Trophoblast cell (in vitro differentiated cells and primary cell): ENCODE measurements at regions not wholly inside any gene's neighbourhood (a gene's known extent, or its start where the extent isn't known, plus 50 kb on each side); places are given as distances from the start of the nearest gene placed in this dataset.
"Not testable (repeated sequence)": the region's sequence is repeated elsewhere in the genome, so short reads cannot be mapped to it uniquely, and the experiment has no call there.

Experiments used
- DNase-seq, 2 donors: peaks; one replicate each; pipeline ENCODE4 v3.0.0-alpha.2; 2016
- H2AFZ ChIP-seq: 2 replicates; pipeline ENCODE4 v1.6.1; 2013; ENCODE audit warnings: low read length, moderate library complexity, mild to moderate bottlenecking; ENCODE audit not compliant: insufficient read depth, poor library complexity
- H2AK5ac ChIP-seq: 2 replicates; pipeline ENCODE4 v1.6.1; 2013; ENCODE audit warnings: mild to moderate bottlenecking, low read length
- H2BK120ac ChIP-seq: 2 replicates; pipeline ENCODE4 v1.6.1; 2013; ENCODE audit warnings: low read length, mild to moderate bottlenecking, moderate library complexity; ENCODE audit not compliant: insufficient read depth, poor library complexity
- H2BK12ac ChIP-seq: 2 replicates; pipeline ENCODE4 v1.6.1; 2013; ENCODE audit warnings: mild to moderate bottlenecking, low read length, moderate library complexity
- H2BK5ac ChIP-seq: 2 replicates; pipeline ENCODE4 v1.6.1; 2013; ENCODE audit warnings: low read length, low read depth, moderate library complexity, mild to moderate bottlenecking; ENCODE audit not compliant: poor library complexity
- H3K14ac ChIP-seq: 2 replicates; pipeline ENCODE4 v1.6.1; 2013; ENCODE audit warnings: mild to moderate bottlenecking, low read length
- H3K18ac ChIP-seq: 2 replicates; pipeline ENCODE4 v1.6.1; 2013; ENCODE audit warnings: mild to moderate bottlenecking, low read length
- H3K23ac ChIP-seq: 2 replicates; pipeline ENCODE4 v1.6.1; 2013; ENCODE audit warnings: low read length
- H3K27ac ChIP-seq: 2 replicates; pipeline ENCODE4 v1.5.1; 2013; ENCODE audit warnings: low read depth, mild to moderate bottlenecking, inconsistent platforms, low read length, moderate library complexity
- H3K27me3 ChIP-seq: 2 replicates; pipeline ENCODE4 v1.6.1; 2013; ENCODE audit warnings: inconsistent platforms, mild to moderate bottlenecking, low read length, moderate library complexity; ENCODE audit not compliant: insufficient read depth
- H3K36me3 ChIP-seq, 2 experiments: 1 replicate in 1 of 2; 2 replicates in 1 of 2; pipeline ENCODE4 v1.6.1; 2013; ENCODE audit warnings: low read length in 2 of 2, mild to moderate bottlenecking in 2 of 2, moderate library complexity in 1 of 2; ENCODE audit not compliant: insufficient read depth in 2 of 2, control insufficient read depth in 1 of 2
- H3K4ac ChIP-seq: 2 replicates; pipeline ENCODE4 v1.6.1; 2013; ENCODE audit warnings: low read depth, mild to moderate bottlenecking, low read length, moderate library complexity
- H3K4me1 ChIP-seq, 2 experiments: 1 replicate in 1 of 2; 2 replicates in 1 of 2; pipeline ENCODE4 v1.6.1; 2013; ENCODE audit warnings: low read length in 2 of 2, mild to moderate bottlenecking in 2 of 2, moderate library complexity in 1 of 2; ENCODE audit not compliant: insufficient read depth in 2 of 2, control insufficient read depth in 1 of 2
- H3K4me2 ChIP-seq: 2 replicates; pipeline ENCODE4 v1.6.1; 2013; ENCODE audit warnings: inconsistent platforms, mild to moderate bottlenecking, low read length, moderate library complexity
- H3K4me3 ChIP-seq: 2 replicates; pipeline ENCODE4 v1.5.1; 2013; ENCODE audit warnings: mild to moderate bottlenecking, low read depth, low read length, inconsistent platforms
- H3K79me1 ChIP-seq: one replicate; pipeline ENCODE4 v1.6.1; 2013; ENCODE audit warnings: low read length
- H3K79me2 ChIP-seq: 2 replicates; pipeline ENCODE4 v1.6.1; 2013; ENCODE audit warnings: low read length, mild to moderate bottlenecking; ENCODE audit not compliant: control insufficient read depth, insufficient read depth, poor library complexity
- H3K9ac ChIP-seq: 2 replicates; pipeline ENCODE4 v1.6.1; 2013; ENCODE audit warnings: mild to moderate bottlenecking, low read length
- H3K9me3 ChIP-seq: 2 replicates; pipeline ENCODE4 v1.6.1; 2013; ENCODE audit warnings: low read depth, mild to moderate bottlenecking, control low read depth, inconsistent platforms, low read length; ENCODE audit not compliant: insufficient read depth
- H4K12ac ChIP-seq: 2 replicates; pipeline ENCODE4 v1.6.1; 2013; ENCODE audit warnings: low read depth, mild to moderate bottlenecking, low read length, moderate library complexity
- H4K8ac ChIP-seq: 2 replicates; pipeline ENCODE4 v1.6.1; 2013; ENCODE audit warnings: low read depth, mild to moderate bottlenecking, low read length, moderate library complexity
- H4K91ac ChIP-seq: one replicate; pipeline ENCODE4 v1.6.1; 2013; ENCODE audit warnings: low read depth, mild to moderate bottlenecking, low read length, moderate library complexity
- WGBS: extraction: QIAGEN DNeasy Blood & Tissue Kit; methylation state at CpG from one replicate; pipeline ENCODE4 v1.1.7; 2013; ENCODE audit warnings: missing lambda C conversion rate; ENCODE audit not compliant: insufficient read length, insufficient coverage; ENCODE audit errors: extremely low coverage; 5-methylcytosine and 5-hydroxymethylcytosine counted together

- H3K27ac ChIP-seq = no peak overlapping the region
- H3K79me1 ChIP-seq = no peaks in the 10 kb centered on the region
- H4K12ac ChIP-seq = no peak overlapping the region
- no peak overlapping the region for H2BK12ac ChIP-seq
- no peaks in the 10 kb centered on the region for H3K27me3 ChIP-seq
- H2AK5ac ChIP-seq = no peak overlapping the region
- WGBS = no CpG with 5 or more reads among the region's 10 CpGs
- no peaks in the 10 kb centered on the region for H3K4me1 ChIP-seq
- no peak overlapping the region for H3K23ac ChIP-seq
- no peak overlapping the region for H2AFZ ChIP-seq
- no peaks in the 10 kb centered on the region for H3K9me3 ChIP-seq
- H3K4me3 ChIP-seq = no peak overlapping the region
- no peak for DNase-seq
- H3K4ac ChIP-seq = no peak overlapping the region
- H3K36me3 ChIP-seq = no peaks in the 10 kb centered on the region
- no peak overlapping the region for H3K9ac ChIP-seq
- H3K79me2 ChIP-seq = no peaks in the 10 kb centered on the region
- H2BK5ac ChIP-seq = no peak overlapping the region
- no peak overlapping the region for H3K4me2 ChIP-seq
- no peak overlapping the region for H3K14ac ChIP-seq
- no peak overlapping the region for H4K91ac ChIP-seq
- no peak overlapping the region for H2BK120ac ChIP-seq
- H3K18ac ChIP-seq = no peak overlapping the region
- H4K8ac ChIP-seq = no peak overlapping the region
Observed at GRCh38 chrX:964831-965416, 247.5 kb downstream of the CRLF2 start.

- Histone ChIP-seq H2BK5ac (no peak overlapping the region), H3K4me2 (no peak overlapping the region), H4K8ac (no peak overlapping the region), H2AFZ (no peak overlapping the region), H4K12ac (no peak overlapping the region), H3K23ac (no peak overlapping the region), H2BK12ac (no peak overlapping the region), H3K27me3 (no peaks in the 10 kb centered on the region), H3K4me3 (no peak overlapping the region), H4K91ac (no peak overlapping the region), H3K4me1 (no peaks in the 10 kb centered on the region), H2BK120ac (no peak overlapping the region), H3K4ac (no peak overlapping the region), H3K9ac (no peak overlapping the region), H3K14ac (no peak overlapping the region), H3K79me1 (no peaks in the 10 kb centered on the region), H3K27ac (no peak overlapping the region), H3K79me2 (no peaks in the 10 kb centered on the region), H2AK5ac (no peak overlapping the region), H3K36me3 (no peaks in the 10 kb centered on the region), H3K9me3 (peaks cover 3% of the 10 kb centered on the region), H3K18ac (no peak overlapping the region)
- no CpG with 5 or more reads among the region's 8 CpGs for WGBS
- DNase-seq = no peak
Observed at GRCh38 chrX:960821-961220, 251.6 kb downstream of the CRLF2 start.

GRCh38 chrX:959595-959994, 252.9 kb downstream of the CRLF2 start:
- Histone ChIP-seq H3K18ac (no peak overlapping the region), H3K9me3 (peaks cover 6% of the 10 kb centered on the region), H2BK5ac (no peak overlapping the region), H3K4me3 (no peak overlapping the region), H3K27ac (no peak overlapping the region), H2BK12ac (no peak overlapping the region), H3K36me3 (no peaks in the 10 kb centered on the region), H3K79me1 (no peaks in the 10 kb centered on the region), H3K9ac (no peak overlapping the region), H4K12ac (no peak overlapping the region), H4K8ac (no peak overlapping the region), H2BK120ac (no peak overlapping the region), H3K14ac (no peak overlapping the region), H3K79me2 (no peaks in the 10 kb centered on the region), H3K4me1 (no peaks in the 10 kb centered on the region), H4K91ac (no peak overlapping the region), H2AFZ (no peak overlapping the region), H2AK5ac (no peak overlapping the region), H3K4me2 (no peak overlapping the region), H3K4ac (no peak overlapping the region), H3K23ac (no peak overlapping the region), H3K27me3 (no peaks in the 10 kb centered on the region)
- DNase-seq = no peak
- no CpG with 5 or more reads among the region's 10 CpGs for WGBS

DNA sequence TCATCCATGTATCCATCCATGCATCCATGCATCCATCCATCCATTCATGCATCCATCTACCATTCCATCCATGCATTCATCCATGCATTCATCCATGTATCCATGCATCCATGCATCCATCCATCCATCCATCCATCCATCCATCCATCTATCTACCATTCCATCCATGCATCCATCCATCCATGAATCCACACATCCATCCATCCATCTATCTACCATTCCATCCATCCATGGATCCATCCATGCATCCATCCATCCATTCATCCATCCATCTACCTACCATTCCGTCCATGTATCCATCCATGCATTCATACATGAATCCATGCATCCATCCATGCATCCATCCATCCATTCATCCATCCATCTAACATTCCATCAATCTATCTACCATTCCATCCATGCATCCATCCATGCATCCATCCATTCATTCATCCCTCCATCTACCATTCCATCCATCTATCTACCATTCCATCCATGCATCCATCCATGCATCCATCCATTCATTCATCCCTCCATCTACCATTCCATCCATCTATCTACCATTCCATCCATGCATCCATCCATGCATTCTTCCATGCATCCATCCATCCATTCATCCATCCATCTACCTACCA, 257.2 kb downstream of the CRLF2 start:
- not testable (repeated sequence) for H3K27ac ChIP-seq, H3K14ac ChIP-seq, H3K36me3 ChIP-seq, H4K8ac ChIP-seq, H3K4me3 ChIP-seq, DNase-seq, H3K27me3 ChIP-seq, H3K79me1 ChIP-seq, H2BK5ac ChIP-seq, H3K9ac ChIP-seq, H2BK12ac ChIP-seq, H3K4me1 ChIP-seq, H4K12ac ChIP-seq, H3K4ac ChIP-seq, H4K91ac ChIP-seq, H2BK120ac ChIP-seq, H3K4me2 ChIP-seq, H2AFZ ChIP-seq, H3K79me2 ChIP-seq, H3K9me3 ChIP-seq, H3K18ac ChIP-seq, H2AK5ac ChIP-seq
- H3K23ac ChIP-seq = peak overlapping the region; percentile 17
- WGBS = no CpG with 5 or more reads among the region's 1 CpG
